ENCODE measurements at regions not wholly inside any gene's neighbourhood (a gene's known extent, or its start where the extent isn't known, plus 50 kb on each side); places are given as distances from the start of the nearest gene placed in this dataset.
"Not testable (repeated sequence)": the region's sequence is repeated elsewhere in the genome, so short reads cannot be mapped to it uniquely, and the experiment has no call there.

DNA sequence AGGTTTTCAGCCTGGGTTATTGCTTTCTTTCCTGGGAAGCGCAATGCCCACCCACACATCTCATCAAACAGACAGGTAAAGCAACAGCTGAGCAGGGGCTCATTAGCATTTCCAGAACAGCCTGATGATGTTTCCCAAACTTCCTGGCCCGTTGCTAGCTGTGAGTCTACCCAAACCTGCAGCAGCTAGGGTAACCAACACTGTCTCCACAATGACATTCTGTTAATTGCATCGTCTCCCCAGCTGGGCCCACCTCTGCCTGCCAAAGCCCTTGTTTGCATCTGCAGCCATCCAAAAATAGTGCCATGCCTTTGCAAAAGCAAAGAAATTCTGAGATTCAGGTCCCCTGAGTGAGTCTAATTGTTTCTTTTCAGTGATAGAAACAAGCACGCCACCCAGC is 273.0 kb downstream of the MED10 start:
- no peak for DNase-seq

DNA sequence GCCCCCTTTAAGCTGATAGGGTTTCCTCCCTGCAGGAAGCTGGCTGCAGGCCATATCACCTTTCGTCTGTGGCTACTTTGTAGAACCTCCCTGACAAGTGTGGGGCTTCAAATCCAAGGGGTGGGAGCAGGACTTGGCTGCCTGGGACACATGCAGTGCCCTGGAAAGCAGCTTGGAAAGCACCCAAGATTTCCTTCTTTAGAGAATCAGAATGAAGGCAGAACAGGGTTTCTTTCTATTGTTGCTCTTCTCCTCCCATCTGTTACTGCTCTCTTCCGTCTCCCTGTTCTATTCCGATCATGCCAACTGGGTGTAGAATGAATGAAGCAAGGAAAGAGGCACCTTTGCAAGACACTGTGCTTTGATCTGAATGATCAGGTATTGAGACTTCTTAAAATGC is 282.2 kb downstream of the MED10 start:
- no peak for DNase-seq

DNA sequence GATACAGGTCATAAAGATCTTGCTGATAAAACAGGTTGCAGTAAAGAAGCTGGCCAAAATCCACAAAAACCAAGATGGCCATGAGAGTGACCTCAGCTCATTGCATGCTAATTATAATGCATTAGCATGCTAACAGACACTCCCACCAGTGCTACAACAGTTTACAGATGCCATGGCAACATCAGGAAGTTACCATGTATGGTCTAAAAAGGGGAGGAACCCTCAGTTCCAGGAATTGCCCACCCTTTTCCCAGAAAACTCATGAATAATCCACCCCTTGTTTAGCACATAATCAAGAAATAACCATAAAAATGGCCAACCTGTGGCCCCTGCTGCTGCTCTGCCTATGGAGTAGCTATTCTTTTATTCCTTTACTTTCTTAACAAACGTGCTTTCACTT is 284.2 kb downstream of the MED10 start:
- DNase-seq: not testable (repeated sequence)

DNA sequence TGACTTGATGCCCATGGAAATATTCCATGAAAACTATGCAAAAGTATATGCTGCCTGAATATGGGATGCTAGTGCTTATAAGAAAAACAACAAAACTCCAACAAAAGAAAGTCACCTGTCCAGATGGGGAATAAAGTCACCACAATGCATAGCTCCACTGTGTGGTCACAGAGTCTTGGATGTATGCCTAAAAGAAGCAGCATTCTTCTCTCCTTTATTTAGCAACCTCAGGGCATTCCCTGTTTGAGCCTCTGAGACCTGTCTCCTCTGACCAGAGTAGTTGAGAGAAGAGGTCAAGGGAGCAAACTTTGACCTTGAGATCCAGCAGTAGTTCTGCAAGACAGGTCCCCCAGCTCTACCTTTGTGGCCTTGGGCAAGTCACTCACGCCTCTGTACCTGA is 287.5 kb downstream of the MED10 start:
- DNase-seq: no peak

DNA sequence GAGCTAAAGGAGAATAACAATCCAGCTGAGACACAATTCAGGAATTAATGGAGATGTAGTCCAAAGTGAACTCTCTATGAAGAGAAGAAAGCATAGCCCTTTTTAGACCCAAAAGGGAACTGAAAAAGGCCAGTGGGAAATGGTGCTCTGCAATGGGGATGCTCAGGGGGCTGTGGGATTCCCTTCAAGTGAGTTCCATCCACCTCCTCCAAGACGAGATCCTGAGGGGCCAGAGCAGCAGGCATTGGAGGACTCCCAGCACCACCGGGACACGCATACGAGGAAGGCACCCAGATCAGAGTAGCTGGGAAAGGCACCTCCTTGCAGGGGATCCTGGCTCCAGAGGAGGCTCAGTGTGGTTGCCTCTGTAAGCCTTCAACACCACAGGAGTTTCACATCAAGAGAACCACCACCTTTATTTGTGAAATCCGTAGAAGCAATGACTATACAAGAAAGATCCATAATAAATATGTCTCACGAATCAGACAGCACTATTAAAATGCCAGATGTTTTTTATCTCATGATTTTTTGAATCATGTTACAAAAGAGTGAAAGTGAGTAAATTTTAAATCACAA is 288.2 kb downstream of the MED10 start:
- no peak for DNase-seq

DNA sequence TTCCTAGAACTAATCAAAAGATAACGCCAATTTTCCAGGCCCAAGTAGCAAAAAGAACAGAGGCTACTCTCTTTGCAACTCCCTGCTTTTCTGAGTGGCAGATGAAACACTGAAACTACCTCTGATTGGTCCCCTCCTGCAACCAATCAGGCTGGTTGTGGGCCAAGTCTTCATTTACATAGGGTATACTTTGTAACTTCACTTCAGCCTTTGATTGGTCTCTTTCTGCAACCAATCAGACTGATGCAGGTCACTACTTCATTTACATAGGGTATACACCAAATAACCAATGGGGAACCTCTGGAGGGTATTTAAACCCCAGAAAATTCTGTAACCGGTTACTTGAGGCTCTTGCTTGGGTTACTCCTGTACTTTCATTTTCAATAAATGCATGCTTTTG is 289.6 kb downstream of the MED10 start:
- no peak for DNase-seq

DNA sequence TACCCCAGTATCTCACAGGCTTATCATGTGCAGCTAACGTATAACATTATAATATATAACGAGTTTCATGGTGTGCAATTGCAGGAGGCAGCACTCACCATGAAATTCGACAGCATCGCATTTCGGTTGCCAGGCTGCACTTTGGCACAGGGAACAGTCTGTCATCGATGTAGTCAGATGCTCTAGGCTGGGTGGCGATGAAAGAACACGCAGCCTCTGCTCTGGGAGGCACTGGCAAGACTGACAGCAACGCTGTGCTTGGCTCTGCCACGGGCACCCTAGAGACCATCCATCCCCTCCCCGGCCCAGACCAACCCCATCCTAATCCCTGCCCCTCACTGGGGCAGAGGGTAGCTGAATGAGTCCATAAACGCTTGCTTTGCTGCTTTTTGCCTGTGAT is 290.8 kb downstream of the MED10 start:
- no peak for DNase-seq

DNA sequence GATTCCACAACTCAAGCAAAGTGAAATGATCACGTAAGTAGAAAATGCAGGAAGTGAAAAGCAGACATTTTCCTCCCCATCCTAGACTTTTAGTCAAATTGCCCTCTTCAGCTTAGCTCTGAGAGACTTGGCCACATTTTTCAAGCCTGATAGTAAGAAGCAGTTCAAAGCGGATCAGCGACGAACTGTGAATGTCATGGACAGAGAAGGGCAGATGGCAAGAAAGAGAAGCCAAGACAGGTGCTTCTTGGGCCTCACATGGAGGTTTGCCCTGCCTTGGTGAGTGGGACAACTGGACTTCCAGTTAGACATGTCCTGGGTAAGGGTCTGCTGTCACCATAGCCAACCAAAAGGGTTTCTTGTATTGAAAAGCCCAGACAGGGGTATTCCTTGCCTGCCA is 291.5 kb downstream of the MED10 start:
- DNase-seq: no peak

DNA sequence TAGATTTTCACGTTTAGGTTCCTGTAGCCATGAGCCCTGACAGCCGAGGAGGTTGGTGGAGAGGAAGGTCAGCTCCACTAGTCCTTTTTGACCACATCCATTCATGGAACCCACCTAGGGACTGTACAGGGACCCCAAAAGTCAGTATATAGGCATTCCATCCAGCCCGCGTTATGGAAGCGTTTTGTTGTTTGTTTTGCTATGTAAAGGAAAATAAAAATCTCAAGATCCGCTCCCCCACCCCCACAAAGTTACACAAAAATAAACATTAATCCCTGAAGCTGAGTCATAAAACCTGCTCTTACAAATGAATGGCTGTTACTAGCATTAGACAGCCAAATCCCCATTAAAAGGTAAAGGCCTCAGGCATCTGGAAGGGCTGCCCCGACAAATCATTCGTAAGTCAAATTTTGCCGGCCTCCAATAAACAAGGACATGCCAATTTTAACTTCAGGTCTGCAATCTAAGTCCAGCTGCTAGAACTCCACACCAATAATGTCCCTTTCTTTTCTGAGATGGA is 292.9 kb downstream of the MED10 start:
- DNase-seq: no peak

DNA sequence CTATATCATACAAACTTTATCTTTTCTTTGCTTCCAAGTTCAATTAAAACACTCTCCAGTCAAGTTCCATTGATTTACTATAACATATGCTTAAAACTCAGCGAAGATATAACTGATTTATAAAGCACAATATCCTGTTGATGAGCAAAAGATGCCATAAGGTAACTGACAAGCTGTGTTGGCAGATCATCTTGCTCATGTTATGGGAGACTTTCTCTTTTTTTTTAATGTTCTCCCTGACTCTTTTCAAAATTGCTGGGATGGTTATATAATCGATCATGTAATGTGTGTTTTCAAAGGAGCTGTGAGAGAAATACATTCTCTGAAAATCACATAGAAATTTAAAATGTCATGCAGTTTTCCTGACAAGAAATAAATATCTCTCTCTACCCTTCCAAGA is 293.5 kb downstream of the MED10 start:
- no peak for DNase-seq

DNA sequence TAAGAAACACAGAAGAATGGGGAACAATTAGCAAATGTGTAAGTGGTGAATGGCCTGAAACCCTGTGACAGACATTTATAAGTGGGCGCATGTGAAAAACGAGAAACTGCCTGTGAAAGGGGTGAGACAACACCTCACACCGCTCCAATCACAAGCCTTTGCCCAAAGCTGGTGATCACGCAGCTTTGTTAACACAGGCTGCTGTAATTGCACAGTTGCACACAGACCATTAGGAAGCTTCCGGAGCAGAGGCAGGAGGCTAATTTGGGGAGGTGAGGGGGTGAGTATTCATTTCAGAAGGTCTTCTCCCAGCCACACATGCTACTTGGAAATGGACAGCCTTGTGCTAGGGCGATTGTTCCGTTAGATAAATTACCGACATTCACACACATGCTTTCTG is 294.0 kb downstream of the MED10 start:
- no peak for DNase-seq

DNA sequence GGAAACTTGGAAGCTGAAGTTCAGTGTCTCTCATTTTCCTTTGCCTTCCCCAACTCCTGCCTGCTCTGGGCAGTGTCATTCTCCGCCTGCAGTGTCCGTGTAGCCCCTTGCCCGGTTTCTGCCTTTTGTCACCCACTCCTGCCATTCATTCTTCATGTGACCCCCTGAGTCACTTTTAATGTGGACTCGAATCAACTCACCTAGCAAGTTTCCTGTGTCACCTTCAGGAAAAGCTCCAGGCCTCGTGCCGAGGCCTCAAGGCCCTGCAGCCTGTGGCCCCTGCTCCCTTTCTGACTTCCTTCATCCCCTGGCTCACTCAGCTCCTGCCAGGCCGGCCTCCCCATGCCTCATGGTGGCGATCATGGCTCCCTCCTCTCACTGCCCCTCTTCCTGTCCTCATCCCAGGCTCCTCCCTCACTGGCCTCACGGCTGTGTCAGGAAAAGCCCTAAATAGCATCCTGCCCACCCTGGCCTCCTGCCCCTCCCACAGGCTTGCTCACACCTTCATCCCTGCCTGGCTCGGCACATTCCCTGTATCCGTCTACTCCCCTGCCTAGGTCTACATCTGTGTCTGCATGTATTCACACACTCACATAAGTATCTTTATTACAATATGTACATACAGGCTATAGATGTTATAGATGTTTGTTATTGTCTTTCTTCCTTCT is 294.9 kb downstream of the MED10 start:
- DNase-seq: no peak

DNA sequence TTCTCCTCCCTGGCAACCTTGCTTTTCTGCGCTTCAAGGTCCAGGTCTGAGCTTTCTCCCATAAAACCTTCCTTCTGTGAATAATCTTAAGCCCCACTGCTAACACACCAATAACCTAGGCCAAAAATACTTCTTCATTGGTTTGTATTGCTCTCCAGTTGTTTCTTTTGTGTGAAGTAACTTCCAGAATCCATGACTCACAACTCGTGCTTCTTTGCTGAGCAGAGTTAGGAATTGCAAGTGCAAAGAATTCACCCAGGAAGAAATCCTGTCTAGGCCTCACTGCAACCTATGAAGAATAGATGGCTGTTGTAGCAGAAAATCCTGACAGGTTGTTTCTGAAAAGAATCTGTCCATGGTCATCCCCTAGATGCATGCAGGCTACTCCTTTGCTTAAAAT is 295.7 kb downstream of the MED10 start:
- no peak for DNase-seq

DNA sequence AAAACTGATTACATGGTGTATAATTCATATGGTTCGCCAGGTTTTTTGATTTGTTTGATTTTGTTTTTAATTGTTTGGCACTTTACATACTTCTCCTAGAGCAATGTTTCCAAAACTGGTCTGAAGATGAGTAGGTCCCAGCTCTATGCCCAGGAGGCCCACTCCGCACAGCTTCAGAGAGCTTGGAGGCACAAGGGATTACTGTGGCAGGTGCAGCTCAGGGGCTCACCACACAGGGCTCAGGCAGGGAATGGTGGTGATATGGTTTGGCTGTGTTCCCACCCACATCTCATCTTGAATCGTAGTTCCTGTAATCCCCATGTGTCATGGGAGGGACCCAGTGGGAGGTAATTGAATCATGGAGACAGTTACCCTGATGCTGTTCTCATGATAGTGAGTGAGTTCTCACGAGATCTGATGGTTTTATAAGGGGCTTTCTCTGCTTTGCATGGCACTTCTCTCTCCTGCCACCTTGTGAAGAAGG is 296.6 kb downstream of the MED10 start:
- DNase-seq: no peak

DNA sequence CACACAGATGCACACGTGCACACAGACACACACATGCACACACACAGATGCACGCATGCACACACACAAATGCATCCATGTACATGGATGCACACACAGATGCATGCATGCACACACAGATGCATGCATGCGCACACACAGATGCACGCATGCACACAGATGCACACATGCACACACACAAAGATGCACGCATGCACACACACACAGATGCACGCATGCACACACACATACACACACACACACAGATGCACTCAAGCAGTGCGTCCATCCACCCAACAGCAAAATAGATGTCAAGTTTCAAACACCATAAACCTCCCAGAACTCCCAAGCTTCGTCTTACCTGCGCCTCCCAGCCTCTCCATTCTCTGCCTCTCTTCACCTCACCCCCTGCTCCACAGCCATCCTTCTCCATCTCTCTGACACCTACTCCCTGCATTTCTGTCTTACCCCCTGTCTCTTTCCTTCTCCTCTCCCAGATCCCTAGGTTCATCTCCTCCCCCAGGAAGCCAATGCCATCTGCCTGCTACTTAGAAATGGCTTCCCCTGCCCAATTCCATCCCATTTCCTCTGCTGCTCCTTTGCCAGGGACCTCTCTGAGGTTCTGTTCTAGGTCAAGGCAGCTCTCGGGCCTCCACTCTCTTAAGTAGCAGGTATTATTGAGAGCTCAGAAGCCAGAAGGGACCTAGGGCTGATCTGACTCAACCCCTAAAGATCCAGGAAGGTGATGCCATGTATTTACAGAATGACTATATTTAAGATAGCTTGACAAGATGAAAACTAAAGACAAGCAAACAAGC is 297.2 kb downstream of the MED10 start:
- DNase-seq: no peak

DNA sequence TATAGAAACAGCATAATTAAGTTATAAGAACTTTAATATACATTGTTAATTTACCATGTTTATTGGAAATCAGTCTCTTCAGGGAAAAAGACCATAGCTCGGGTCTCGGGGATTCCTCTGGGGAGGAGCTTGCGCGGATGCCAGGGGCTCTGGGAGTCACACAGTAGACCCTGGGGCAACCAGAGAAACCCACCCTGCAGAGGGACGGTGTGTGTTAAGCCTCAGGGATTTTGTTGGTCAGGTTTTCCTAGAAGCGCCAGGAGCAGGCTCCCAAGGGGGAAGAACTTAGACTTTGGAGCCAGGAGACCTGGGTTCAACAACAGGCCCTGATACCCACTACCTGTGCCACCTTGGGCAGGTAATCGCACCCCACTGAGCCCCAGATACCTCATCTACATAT is 297.9 kb downstream of the MED10 start:
- no peak for DNase-seq

DNA sequence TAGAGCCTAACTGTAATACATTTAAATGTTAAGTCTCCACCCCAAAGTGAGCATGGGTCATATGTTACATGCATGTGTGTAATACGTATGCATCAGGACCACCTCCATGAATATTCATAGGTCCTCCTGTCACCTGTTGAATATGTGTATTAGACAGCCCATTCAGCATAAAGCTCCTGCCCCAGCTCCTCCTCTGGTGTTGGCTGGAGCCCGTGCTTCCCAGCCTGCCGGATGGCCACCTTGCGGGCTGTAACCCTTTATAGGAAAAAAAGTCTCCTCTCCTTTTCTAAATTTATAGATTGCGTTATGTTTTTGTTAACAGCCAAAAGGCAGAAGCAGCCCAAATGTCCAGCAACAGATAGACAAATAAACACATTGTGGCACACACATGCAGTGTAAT is 299.5 kb downstream of the MED10 start:
- no peak for DNase-seq

DNA sequence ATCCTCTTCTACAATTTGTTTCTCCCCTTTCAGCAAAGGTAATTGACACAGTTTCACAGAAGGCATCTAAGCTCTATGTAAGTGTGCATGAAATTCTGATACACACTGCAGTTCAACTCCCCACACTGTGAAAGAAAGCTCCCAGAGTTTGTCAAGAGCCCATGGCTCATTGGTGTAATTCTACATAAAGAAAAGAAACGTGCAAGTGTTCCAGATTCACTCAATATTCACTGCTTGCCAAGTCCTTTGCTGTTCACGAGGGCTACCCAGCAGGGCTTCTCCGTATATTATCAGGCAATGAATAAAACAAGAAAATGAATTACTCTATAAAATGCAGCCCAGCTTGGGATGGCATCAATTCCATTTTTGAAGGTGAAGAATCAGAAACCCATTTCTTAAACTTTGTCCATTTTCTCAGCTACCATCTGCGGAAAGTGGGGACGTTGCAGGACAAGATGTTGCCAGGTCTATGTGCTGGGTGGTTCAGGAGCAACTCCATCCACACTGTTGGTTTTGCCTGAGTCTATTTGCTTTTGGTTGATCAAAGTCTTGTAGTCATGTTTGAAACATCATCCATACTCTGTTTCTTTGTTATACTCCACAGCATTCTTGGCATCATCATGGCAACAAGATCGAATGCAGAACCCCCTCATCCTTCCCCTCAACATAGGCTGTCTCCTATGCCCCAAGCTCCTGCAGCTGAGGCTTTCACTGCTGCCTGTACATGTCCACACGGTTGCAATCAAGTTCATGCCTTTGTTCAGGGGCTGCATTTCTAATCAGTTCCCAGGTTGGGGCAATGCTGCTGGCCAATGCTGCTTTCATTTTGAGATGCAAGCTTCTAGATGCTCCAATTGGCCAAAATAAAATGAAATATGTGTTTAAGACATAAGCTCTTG is 301.8 kb downstream of the MED10 start:
- no peak for DNase-seq

DNA sequence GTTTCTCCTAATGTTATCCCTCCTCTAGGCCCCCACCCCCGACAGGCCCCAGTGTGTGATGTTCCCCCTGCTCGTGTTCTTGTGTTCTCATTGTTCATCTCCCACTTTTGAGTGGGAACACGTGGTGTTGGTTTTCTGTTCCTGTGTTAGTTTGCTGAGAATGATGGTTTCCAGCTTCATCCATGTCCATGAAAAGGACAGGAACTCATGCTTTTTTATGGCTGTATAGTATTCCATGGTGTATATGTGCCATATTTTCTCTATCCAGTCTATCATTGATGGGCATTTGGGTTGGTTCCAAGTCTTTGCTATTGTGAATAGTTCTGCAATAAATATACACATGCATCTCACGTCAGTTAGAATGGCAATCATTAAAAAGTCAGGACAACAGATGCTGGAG is 305.9 kb downstream of the MED10 start:
- DNase-seq: not testable (repeated sequence)

DNA sequence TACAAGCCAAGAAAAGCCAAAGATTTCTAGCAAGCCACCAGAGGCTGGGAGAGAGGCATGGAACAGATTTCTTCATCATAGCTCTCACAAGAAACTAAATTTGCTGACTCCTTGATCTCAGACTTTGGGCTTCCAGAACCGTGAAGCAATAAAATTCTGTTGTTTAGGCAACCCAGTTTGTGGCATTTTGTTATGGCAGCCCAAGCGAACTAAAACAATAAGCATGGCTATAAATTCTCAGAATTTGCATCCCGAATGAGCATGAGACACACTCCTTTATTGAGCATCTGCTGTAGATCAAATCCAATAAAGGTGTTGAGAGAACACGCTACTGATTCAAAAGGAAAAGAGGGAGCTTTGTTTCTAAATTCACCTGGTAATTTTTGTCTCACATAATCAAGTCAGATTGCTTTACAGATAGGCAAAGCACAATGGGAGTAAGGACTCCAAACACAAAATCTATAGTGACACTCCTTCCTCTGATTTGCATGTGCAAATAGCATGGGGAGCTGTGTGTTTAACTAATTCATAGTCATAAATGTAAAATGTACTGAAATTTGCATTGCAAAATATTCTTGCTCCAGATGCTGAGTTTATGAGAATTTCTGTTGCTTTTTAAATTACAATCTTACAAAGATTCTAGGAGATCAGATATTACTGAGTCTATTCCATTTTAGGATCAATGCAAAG is 308.7 kb downstream of the MED10 start:
- no peak for DNase-seq

DNA sequence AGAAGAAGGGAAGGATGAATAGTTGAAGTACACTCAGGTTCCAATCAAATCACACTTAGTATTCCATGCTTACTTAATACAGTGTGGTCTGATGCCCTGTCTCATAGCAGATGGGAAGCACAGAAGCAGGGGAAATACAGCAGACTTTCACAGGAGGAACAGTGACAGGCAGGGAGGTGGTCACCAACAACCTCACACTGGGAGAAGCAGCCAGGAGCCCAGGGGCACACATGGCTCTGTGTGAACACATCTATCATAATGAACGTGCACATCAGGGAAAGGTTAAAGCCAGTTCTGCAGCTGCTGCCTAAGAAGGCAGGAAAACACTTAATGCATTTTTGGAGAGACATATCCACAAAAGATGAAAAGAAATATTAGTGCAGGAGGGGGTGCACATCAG is 312.3 kb downstream of the MED10 start:
- no peak for DNase-seq

DNA sequence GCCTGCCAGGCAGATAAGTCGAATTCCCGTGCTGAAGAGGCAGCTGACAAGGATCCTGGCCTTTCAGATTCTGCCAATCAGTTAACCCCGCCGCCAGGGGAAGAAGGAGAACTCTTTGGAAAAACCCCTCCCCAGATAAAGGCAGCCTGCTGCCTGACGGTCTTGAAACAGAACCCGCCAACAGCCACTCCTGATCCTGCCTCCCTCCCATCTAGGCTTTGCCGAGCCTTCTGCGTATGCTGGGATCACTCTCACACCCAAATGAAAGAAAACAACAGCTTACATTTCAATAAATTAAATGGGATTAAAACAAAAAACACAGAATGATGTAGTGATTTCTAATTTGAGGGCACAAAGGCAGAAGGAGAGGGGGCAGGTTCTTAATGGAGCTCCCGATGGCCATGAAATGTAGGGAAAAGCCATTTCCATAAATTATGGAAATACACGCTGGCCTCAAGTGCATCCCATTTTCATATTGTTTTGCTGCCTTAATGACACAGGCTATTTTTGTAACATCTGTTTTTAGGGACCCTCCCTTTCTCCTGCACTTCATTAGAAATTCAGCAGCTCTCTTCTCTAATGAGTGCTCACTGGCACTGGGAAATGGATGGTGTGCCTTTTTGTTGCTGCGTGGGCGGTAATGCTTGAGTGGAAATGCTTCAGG is 319.1 kb downstream of the MED10 start:
- DNase-seq: no peak

All from NCI-H2171 treated with DMSO at 0.1 percent for 48 hours (cell line).